Peyer's patch (tissue), 4 donors: ENCODE measurements at regions not wholly inside any gene's neighbourhood (a gene's known extent, or its start where the extent isn't known, plus 50 kb on each side); places are given as distances from the start of the nearest gene placed in this dataset.

Source experiments
- DNase-seq, 3 donors: peaks; one replicate each; pipeline ENCODE4 v3.0.0-alpha.2; 2017 to 2019
- H3K27ac ChIP-seq, 4 donors: fragments of 200-600 bp; sonication (generic); one replicate each; pipeline ENCODE4 v1.5.1; 2016 to 2019
- H3K27me3 ChIP-seq, 2 donors: fragments of 200-600 bp; sonication (generic); one replicate each; pipeline ENCODE4 v1.5.1; 2019
- H3K36me3 ChIP-seq, 3 donors: fragments of 200-600 bp; sonication (generic); one replicate each; pipeline ENCODE4 v1.5.1; 2016 to 2019
- H3K4me1 ChIP-seq, 4 donors: fragments of 200-600 bp; sonication (generic); one replicate each; pipeline ENCODE4 v1.5.1; 2016 to 2019
- H3K4me3 ChIP-seq, 4 donors: fragments of 200-600 bp; sonication (generic); 1 replicate in 3 of 4; 2 replicates in 1 of 4; pipeline ENCODE4 v1.5.1; 2016 to 2019; ENCODE audit warnings: mild to moderate bottlenecking in 1 of 4
- H3K9me3 ChIP-seq, 4 donors: fragments of 200-600 bp; sonication (generic); one replicate each; pipeline ENCODE4 v1.5.1; 2016 to 2019; ENCODE audit warnings: mild to moderate bottlenecking in 1 of 4
- CTCF ChIP-seq, 6 experiments: fragments of 450-650 bp in 4 of 6; fragments of 200-600 bp in 2 of 6; sonication (generic) in 1 of 6; IDR thresholded peaks; one replicate each; pipeline ENCODE4 v1.5.1; 2017 to 2019; ENCODE audit warnings: antibody characterized with exemption in 6 of 6, mild to moderate bottlenecking in 3 of 6, moderate library complexity in 1 of 6
- POLR2A ChIP-seq, 2 donors: fragments of 450-650 bp; IDR thresholded peaks; one replicate each; pipeline ENCODE4 v1.5.1; 2017; ENCODE audit warnings: antibody characterized with exemption in 2 of 2, mild to moderate bottlenecking in 2 of 2, moderate library complexity in 2 of 2

- Histone ChIP-seq H3K9me3 (no peaks in the 10 kb centered on the region), H3K4me1 (no peaks in the 10 kb centered on the region), H3K27ac (no peak overlapping the region), H3K27me3 (no peaks in the 10 kb centered on the region), H3K4me3 (no peak overlapping the region), H3K36me3 (no peaks in the 10 kb centered on the region)
- no peak for DNase-seq
- TF ChIP-seq CTCF (IDR thresholded peaks at IDR 0.05) (no peak), POLR2A (IDR thresholded peaks at IDR 0.05) (no peak)
These were observed 920.7 kb downstream of the SQOR start for GRCh38 chr15:46555547-46555946.

DNA sequence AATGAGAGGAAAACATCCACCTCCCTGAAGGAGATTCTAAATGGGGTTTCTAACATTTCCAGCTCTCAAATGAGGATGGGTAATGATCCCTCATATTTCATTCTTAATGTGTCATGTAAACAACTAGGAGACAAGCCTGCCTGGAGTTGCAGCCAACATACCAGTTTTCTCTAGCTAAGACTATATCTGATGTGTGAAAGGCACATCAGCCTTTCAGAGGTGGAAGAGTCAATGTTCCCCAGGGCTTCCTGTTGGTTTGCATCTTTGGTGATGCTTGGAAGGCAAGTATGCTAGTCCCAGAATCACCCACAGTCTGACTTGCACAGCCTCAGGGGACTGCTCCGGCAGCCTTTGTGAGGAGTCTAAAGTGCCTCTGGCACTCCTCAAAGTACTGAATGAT, 921.2 kb downstream of the SQOR start:
- TF ChIP-seq CTCF (IDR thresholded peaks at IDR 0.05), result no peak
- TF ChIP-seq POLR2A (IDR thresholded peaks at IDR 0.05), result no peak
- H3K27ac ChIP-seq, result no peak overlapping the region

GRCh38 chr15:46556559-46557379, 921.9 kb downstream of the SQOR start:
- Histone ChIP-seq H3K36me3 (no peaks in the 10 kb centered on the region), H3K27ac (no peak overlapping the region), H3K4me3 (no peak overlapping the region), H3K4me1 (no peaks in the 10 kb centered on the region), H3K9me3 (no peaks in the 10 kb centered on the region), H3K27me3 (no peaks in the 10 kb centered on the region)
- TF ChIP-seq CTCF (IDR thresholded peaks at IDR 0.05) (no peak), POLR2A (IDR thresholded peaks at IDR 0.05) (no peak)
- DNase-seq, result no peak

More for the DNA sequence above, 921.2 kb downstream of the SQOR start:
- no peak for DNase-seq
- H3K36me3 ChIP-seq, result no peaks in the 10 kb centered on the region
- no peaks in the 10 kb centered on the region for H3K27me3 ChIP-seq
- no peak overlapping the region for H3K4me3 ChIP-seq
- no peaks in the 10 kb centered on the region for H3K4me1 ChIP-seq
- H3K9me3 ChIP-seq, result no peaks in the 10 kb centered on the region

DNA sequence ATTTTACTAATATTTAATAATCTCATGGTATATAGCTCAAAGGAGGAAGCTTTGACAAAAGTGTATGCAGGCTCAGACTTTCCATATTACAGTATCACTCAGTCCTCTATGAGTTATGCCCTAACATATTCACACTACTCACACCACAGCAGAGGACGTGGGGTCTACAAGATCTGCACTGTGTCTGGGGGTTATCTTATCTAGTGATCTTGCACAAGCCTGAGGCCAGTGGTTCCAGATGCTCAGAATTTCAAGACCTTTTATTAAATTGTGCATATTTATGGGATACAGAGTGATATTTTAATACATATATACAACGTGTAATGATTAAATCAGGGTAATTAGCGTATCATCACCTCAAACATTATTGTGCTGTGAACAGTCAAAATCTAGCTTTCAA, 933.1 kb downstream of the SQOR start:
- no peak for TF ChIP-seq CTCF (IDR thresholded peaks at IDR 0.05)
- TF ChIP-seq POLR2A (IDR thresholded peaks at IDR 0.05), result no peak
- H3K27ac ChIP-seq, result no peak overlapping the region
- H3K4me3 ChIP-seq, result no peak overlapping the region
- no peaks in the 10 kb centered on the region for H3K9me3 ChIP-seq
- H3K27me3 ChIP-seq, result no peaks in the 10 kb centered on the region
- H3K4me1 ChIP-seq, result no peaks in the 10 kb centered on the region
- DNase-seq, result no peak
- no peaks in the 10 kb centered on the region for H3K36me3 ChIP-seq

DNA sequence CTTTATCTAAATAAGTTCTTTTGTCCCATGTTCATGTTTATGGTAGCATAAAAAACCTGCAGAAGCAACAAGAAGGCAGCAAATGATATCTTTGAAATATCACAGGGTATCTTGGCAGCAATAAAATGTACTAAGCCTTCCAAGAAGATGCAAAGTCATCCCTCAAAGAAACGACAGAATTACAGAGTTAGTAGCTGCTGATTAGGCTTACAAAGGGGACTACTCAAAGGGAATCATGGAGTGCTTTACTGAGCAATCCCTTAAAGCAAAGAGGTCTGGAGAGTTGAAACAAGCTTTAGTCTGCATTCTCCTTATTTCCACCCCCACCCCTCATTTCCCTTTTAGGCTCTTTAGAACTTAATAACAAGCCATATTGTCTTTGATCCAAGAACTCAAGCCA, 935.0 kb downstream of the SQOR start:
- no peaks in the 10 kb centered on the region for H3K9me3 ChIP-seq
- TF ChIP-seq POLR2A (IDR thresholded peaks at IDR 0.05), result no peak
- TF ChIP-seq CTCF (IDR thresholded peaks at IDR 0.05), result no peak
- no peak for DNase-seq
- H3K27ac ChIP-seq, result no peak overlapping the region
- H3K4me1 ChIP-seq, result no peaks in the 10 kb centered on the region
- H3K27me3 ChIP-seq, result no peaks in the 10 kb centered on the region
- no peaks in the 10 kb centered on the region for H3K36me3 ChIP-seq
- no peak overlapping the region for H3K4me3 ChIP-seq
